GM21360 (cell line): ENCODE measurements at regions not wholly inside any gene's neighbourhood (a gene's known extent, or its start where the extent isn't known, plus 50 kb on each side); places are given as distances from the start of the nearest gene placed in this dataset.
"Not testable (repeated sequence)": the region's sequence is repeated elsewhere in the genome, so short reads cannot be mapped to it uniquely, and the experiment has no call there.

Experiments used
- ATAC-seq: cut with Tn5 transposase; IDR thresholded peaks from one replicate; pipeline ENCODE4 v1.9.1; 2021; ENCODE audit warnings: mild to moderate bottlenecking, moderate library complexity; ENCODE audit not compliant: unreplicated experiment

GRCh38 chr4:104010722-104011121 is 290.9 kb upstream of the TACR3 start:
- ATAC-seq, result no peak

DNA sequence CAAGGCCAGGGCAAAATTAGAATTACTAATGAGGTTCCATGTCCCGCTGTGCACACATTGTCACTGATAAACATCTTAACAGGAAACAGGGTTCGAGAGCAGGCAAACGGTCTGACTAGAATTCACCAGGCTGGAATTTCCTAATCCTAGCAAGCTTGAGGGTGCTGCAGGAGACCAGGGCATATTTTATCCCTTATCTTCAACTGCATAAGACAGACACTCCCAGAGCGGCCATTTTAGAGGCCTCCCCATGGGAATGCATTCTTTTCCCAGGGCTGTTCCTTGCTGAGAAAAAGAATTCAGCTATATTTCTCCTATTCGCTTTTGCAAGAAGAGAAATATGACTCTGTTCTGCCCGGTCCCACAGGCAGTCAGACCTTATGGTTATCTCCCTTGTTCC is 282.5 kb upstream of the TACR3 start:
- not testable (repeated sequence) for ATAC-seq

GRCh38 chr4:103998756-103999155 is 279.0 kb upstream of the TACR3 start:
- ATAC-seq, result no peak

GRCh38 chr4:103996637-103997036 is 276.9 kb upstream of the TACR3 start:
- no peak for ATAC-seq

GRCh38 chr4:103996064-103996463 is 276.3 kb upstream of the TACR3 start:
- ATAC-seq, result no peak

- ATAC-seq, result no peak
Measured at GRCh38 chr4:103994059-103994458, 274.3 kb upstream of the TACR3 start.

DNA sequence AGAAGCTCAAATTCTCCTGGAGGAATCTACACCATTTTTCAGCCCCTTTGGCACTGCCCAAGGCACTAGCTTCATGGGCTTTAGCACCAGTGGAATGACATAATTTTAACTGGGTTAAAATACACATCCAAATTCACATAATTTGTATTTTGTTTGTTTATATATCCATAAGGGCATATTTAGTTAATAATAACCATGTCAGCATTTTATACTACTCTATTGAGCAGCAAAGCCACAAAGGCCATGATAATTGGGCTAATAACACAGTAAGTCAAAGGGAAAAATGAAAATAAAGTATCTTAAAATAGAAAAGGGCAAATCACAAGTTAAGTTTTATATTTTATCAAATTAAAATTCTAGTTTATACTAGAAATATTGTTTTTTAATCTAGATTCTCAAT is 262.7 kb upstream of the TACR3 start:
- no peak for ATAC-seq

DNA sequence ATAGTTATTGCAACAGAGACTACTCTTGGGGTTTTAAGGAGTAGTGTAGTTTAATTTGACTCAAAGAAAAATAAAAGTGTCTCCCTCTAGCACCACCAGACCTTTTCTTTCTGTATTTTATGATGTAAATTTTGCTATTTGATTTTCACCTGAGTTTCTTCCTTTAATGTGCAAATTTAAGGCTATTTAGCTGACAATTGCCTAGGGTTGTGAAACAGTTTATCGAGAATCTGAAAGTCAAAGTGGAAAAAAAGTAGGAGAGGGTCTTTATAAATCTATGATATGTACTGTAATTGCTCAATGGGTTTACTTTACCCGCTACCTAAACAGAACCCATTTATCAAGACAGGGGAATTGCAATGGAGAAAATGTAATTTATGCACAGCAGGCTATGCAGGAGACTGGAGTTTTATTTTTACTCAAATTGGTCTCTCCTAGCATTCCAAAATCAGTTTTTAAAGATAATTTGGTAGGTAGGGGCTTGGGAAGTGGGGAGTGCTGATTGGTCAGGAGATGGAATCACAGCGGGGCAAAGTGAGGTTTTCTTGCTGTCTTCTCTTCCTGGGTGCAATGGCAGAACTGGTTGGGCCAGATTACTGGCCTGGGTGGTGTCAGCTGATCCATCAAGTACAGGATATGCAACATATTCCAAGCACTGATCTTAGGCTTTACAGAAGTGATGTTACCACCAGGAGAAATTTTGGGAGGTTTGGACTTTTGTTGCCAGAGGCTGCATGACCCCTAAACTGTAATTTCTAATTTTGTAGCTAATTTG is 228.6 kb upstream of the TACR3 start:
- ATAC-seq, result no peak

DNA sequence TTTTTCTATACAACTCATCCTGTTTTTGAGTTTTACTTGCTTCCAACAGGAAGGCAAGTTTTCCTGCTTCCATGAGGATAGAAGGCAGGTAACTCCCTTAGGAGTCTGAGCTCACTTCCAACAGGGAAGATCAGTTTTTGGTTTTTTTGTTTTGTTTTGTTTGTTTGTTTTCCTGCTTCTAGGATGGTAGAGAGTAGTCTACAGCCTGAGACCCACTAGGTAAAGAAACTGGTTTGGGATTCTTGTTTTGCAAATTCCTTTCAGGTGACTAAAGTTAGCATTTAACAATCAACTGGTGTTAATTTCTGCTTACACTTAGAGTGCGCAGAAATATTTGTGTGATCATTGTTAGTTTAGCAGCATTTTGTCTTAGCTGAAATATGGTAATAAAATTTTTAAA is 227.8 kb upstream of the TACR3 start:
- ATAC-seq, result no peak

GRCh38 chr4:103946621-103947268 is 227.0 kb upstream of the TACR3 start:
- not testable (repeated sequence) for ATAC-seq

GRCh38 chr4:103938488-103938887 is 218.7 kb upstream of the TACR3 start:
- ATAC-seq, result no peak

DNA sequence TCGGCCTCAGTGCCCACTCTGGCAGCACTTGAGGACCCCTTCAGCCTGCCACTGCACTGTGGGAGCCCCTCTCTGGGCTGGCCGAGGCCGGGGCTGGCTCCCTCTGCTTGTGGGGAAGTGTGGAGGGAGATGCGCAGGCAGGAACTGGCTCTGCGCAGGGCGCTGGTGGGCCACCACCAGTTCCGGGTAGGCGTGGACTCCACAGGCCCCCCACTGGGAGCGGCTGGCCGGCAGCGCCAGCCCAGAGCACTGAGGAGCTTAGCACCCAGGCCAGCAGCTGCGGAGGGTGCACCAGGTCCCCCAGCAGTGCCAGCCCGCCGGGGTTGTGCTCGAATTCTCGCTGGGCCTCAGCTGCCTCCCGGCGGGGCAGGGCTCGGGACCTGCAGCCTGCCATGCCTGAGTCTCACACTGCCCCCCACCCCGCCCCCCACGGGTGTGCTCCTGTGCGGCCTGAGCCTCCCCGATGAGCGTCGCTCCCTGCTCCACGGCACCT is 216.9 kb upstream of the TACR3 start:
- ATAC-seq, result no peak

GRCh38 chr4:103934178-103934789 is 214.5 kb upstream of the TACR3 start:
- no peak for ATAC-seq

- no peak for ATAC-seq
Measured at GRCh38 chr4:103928370-103928769, 208.6 kb upstream of the TACR3 start.

DNA sequence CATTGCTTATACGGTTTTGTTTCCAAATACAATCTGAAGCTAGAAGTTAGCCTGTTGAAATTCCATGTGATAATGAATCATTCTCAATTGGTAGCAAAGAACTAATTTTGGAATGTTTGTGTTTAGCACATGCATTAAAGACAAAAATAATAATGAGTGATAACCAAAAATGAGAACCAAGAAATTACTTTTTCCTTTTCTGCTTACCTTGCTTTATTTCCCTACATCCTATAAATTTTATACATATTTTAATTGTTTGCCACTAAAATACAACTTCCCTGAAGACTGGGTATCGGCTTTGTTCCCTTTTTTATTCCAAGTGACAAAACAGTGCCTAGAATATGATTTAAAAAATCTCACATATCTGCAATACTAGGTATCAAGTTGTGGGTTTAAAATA is 203.8 kb upstream of the TACR3 start:
- no peak for ATAC-seq

- no peak for ATAC-seq
Measured at GRCh38 chr4:103918214-103918613, 198.4 kb upstream of the TACR3 start.

DNA sequence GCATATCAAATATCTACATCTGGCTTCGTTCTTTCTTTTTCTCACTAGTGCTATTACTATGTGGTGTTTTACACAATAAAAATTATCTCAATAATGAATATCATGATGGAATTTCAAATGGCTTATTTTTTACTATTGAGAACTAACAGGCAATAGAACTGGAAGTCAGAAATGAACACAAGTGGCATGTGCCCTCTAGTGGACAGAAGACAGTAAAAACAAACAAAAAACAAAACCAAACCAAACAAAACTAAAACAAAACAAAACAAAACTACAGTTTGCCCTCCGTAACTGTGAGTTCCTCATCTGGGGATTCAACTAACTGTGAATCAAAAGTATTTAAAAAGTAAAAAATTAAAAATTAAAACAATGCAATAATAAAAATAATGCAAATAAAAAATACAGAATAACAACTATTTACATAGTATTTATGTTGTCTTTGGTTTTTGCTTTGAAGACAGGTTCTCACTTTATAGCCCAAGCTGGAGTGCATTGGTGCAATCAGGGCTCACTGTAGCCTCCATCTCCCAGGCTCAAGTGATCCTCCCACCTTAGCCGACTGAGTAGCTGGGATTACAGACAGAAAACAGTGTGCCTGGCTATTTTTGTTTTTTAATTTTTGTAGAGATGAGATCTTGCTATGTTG is 195.6 kb upstream of the TACR3 start:
- ATAC-seq, result peak; percentile 87

DNA sequence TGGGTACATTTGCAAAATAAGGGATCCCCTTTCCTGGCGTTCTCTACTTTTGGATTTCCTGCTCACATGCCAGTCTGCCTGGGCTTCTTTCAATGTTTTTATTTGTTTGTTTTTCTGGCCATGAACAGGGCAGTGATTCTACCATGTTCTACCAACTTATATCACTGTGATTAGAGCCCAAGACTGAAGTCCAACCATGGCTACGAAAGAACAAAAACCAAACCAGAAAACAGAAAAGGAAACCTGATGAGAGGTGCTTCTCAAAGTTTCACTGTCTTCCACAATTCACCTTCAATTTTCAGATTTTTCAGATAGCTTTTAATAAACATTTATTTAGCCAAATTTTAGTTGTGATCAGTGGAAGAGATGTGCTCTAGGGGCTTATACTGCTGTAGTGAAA is 187.6 kb upstream of the TACR3 start:
- no peak for ATAC-seq

GRCh38 chr4:103904123-103904522 is 184.3 kb upstream of the TACR3 start:
- no peak for ATAC-seq

DNA sequence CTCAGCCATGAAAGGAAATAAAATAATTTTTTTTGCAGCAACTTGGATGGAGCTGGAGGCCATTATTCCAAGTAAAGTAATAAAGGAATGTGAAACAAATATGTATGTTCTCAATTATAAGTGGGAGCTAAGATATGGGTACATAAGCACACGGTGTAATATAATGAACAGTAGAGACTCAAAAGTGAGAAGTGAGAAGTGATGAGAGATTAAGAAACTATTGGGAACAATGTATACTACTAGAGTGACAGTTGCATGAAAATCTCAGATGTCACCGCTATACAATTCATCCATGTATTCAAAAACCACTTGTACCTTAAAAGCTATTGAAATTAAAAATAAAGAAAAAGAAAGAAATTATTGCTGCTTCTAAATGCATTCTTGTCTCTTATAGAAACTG is 182.9 kb upstream of the TACR3 start:
- ATAC-seq, result no peak

GRCh38 chr4:103895876-103896465 is 176.2 kb upstream of the TACR3 start:
- no peak for ATAC-seq
